ENCODE measurements at regions not wholly inside any gene's neighbourhood (a gene's known extent, or its start where the extent isn't known, plus 50 kb on each side); places are given as distances from the start of the nearest gene placed in this dataset.

DNA sequence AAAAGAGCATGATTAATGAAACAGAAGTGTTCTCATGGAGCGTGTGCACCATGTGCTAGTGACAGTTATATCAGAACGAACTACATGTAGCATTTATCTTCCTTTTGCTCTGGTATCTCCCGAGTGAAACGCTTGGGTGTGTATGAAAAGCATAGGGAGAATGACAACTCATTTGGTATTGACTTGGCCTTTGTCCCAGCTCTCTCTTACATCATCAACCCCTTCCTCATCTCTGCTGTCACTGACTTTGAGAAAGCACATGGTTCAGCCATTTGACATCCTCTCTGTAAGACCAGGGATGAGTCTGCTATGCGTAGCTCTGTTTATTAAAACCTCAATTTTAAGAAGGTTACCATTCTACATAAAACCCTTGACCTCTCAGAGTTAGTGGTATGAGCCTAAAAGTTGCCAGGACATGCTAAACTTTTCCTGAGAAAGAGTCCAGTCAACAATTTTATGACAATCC is 201.0 kb downstream of the NRIP1 start:
- peak overlapping the region in 1 of 2 donors; percentile 40 for H3K27ac ChIP-seq
- no peak overlapping the region for H3K4me3 ChIP-seq
- H3K4me1 ChIP-seq, result no peaks in the 10 kb centered on the region
- no peaks in the 10 kb centered on the region for H3K27me3 ChIP-seq
- intact Hi-C loops (cut with DNase I; ENCODE audit: low total_unique reads), result no loop called here
- no peaks in the 10 kb centered on the region for H3K9me3 ChIP-seq
- TF ChIP-seq POLR2AphosphoS5 (IDR thresholded peaks at IDR 0.05) (no peak), POLR2A (IDR thresholded peaks at IDR 0.05) (no peak), CTCF (IDR thresholded peaks at IDR 0.05) (no peak)
- no peaks in the 10 kb centered on the region for H3K36me3 ChIP-seq
- no peak for DNase-seq (ENCODE audit: low spot score in 2 of 2)

GRCh38 chr21:14862794-14863720 is 201.7 kb downstream of the NRIP1 start:
- TF ChIP-seq POLR2A (IDR thresholded peaks at IDR 0.05) (no peak), CTCF (IDR thresholded peaks at IDR 0.05) (peak in 2 of 3 donors; percentile 11 to 12), POLR2AphosphoS5 (IDR thresholded peaks at IDR 0.05) (no peak)
- intact Hi-C loops (cut with DNase I; ENCODE audit: low total_unique reads), result no loop called here
- H3K27ac ChIP-seq, result peak overlapping the region in 1 of 2 donors; percentile 40

DNA sequence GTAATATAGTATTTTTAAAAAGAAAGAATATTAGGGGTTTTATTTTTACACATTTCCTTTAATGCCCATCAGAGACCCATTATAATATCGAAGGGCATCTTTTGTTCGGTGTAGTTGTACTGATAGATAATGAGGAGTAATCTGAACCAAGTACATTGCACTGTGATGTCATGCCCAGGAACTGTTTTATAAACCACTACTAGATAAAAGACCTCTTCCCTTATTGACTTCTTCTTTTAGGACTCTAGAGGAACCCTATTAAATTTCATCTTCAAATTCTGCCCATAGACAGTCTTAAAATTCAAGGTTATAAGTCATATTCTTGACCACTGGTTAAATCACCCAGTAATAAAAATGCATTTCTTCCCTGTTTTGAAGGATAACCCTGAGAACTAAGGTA is 206.5 kb downstream of the NRIP1 start:
- H3K27ac ChIP-seq, result no peak overlapping the region
- no peak overlapping the region for H3K4me3 ChIP-seq
- H3K36me3 ChIP-seq, result no peaks in the 10 kb centered on the region
- intact Hi-C loops (cut with DNase I; ENCODE audit: low total_unique reads), result no loop called here
- TF ChIP-seq CTCF (IDR thresholded peaks at IDR 0.05) (no peak), POLR2A (IDR thresholded peaks at IDR 0.05) (no peak), POLR2AphosphoS5 (IDR thresholded peaks at IDR 0.05) (no peak)
- no peaks in the 10 kb centered on the region for H3K4me1 ChIP-seq
- DNase-seq (ENCODE audit: low spot score in 2 of 2), result no peak
- H3K9me3 ChIP-seq, result no peaks in the 10 kb centered on the region
- H3K27me3 ChIP-seq, result no peaks in the 10 kb centered on the region

More at GRCh38 chr21:14862794-14863720, 201.7 kb downstream of the NRIP1 start:
- no peaks in the 10 kb centered on the region for H3K4me1 ChIP-seq
- no peak overlapping the region for H3K4me3 ChIP-seq
- H3K27me3 ChIP-seq, result no peaks in the 10 kb centered on the region
- no peaks in the 10 kb centered on the region for H3K36me3 ChIP-seq
- DNase-seq (ENCODE audit: low spot score in 2 of 2), result no peak
- H3K9me3 ChIP-seq, result no peaks in the 10 kb centered on the region

DNA sequence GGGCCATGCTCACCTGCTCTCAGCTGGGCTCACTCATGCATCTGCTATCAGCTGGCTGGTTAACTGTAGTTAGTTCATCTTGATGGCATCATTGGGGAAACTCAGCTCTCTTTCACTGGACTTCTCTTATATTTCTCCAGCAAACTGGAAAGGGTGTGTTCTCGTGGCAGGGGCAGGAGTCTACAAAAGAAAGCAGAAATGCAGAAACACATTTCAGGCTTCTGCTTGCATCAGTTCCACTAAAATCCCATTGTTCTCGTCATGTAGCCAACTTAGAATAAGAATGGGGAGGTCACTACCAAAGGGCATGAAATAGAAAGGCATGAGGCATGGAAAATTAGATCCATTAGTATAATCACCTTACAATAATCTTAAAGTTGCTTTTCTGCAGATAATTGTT is 207.3 kb downstream of the NRIP1 start:
- no peaks in the 10 kb centered on the region for H3K36me3 ChIP-seq
- no peak overlapping the region for H3K4me3 ChIP-seq
- DNase-seq (ENCODE audit: low spot score in 2 of 2), result no peak
- no peak overlapping the region for H3K27ac ChIP-seq
- intact Hi-C loops (cut with DNase I; ENCODE audit: low total_unique reads), result no loop called here
- H3K9me3 ChIP-seq, result no peaks in the 10 kb centered on the region
- no peaks in the 10 kb centered on the region for H3K4me1 ChIP-seq
- TF ChIP-seq POLR2AphosphoS5 (IDR thresholded peaks at IDR 0.05), result no peak
- TF ChIP-seq CTCF (IDR thresholded peaks at IDR 0.05), result no peak
- no peak for TF ChIP-seq POLR2A (IDR thresholded peaks at IDR 0.05)
- H3K27me3 ChIP-seq, result no peaks in the 10 kb centered on the region

GRCh38 chr21:14850394-14850793 is 214.4 kb downstream of the NRIP1 start:
- H3K27ac ChIP-seq, result no peak overlapping the region
- H3K36me3 ChIP-seq, result no peaks in the 10 kb centered on the region
- peaks cover 0 to 10% of the 10 kb centered on the region in 2 donors for H3K9me3 ChIP-seq
- no peak for TF ChIP-seq POLR2A (IDR thresholded peaks at IDR 0.05)
- H3K27me3 ChIP-seq, result no peaks in the 10 kb centered on the region
- no peak for DNase-seq (ENCODE audit: low spot score in 2 of 2)
- H3K4me1 ChIP-seq, result no peaks in the 10 kb centered on the region
- intact Hi-C loops (cut with DNase I; ENCODE audit: low total_unique reads), result no loop called here
- no peak overlapping the region for H3K4me3 ChIP-seq
